IMR-90 (cell line): ENCODE measurements at regions not wholly inside any gene's neighbourhood (a gene's known extent, or its start where the extent isn't known, plus 50 kb on each side); places are given as distances from the start of the nearest gene placed in this dataset.

ENCODE experiments used
- ATAC-seq: fragments of 200-7000 bp; cut with Tn5 transposase; 2 replicates; pipeline ENCODE4 v1.9.1; 2020; ENCODE audit warnings: low read depth, mild to moderate bottlenecking, moderate library complexity
- BruUV-seq: library from RNA; stranded (reverse); fragments of 400-500 nt; replicated peaks from 2 replicates; lab custom pipeline; 2021; lab: Mats Ljungman, UMichigan
- CTCF ChIA-PET: fragments of 300-600 bp; formaldehyde crosslinking; extraction: SDS; loops from one replicate; lab custom pipeline; 2021; ENCODE audit warnings: antibody characterized with exemption; lab: Yijun Ruan, JAX
- POLR2A ChIA-PET: fragments of 300-600 bp; sonication (Branson Sonifier 250); formaldehyde crosslinking; loops from one replicate; lab custom pipeline; 2022; ENCODE audit warnings: antibody characterized with exemption; ENCODE audit not compliant: unreplicated experiment; lab: Charles Lee
- DNase-seq: peaks from one replicate; pipeline ENCODE4 v3.0.0; 2013
- H2AFZ ChIP-seq: replicated peaks from 2 replicates; pipeline ENCODE3; 2013; ENCODE audit warnings: low read length, mild to moderate bottlenecking; ENCODE audit not compliant: poor library complexity
- H2AK5ac ChIP-seq: 2 replicates; pipeline ENCODE4 v1.6.1; 2013; ENCODE audit warnings: low read depth, low read length, inconsistent platforms
- H2AK9ac ChIP-seq: replicated peaks from 2 replicates; pipeline ENCODE3; 2013; ENCODE audit warnings: mild to moderate bottlenecking, low read depth, low read length, moderate library complexity; ENCODE audit not compliant: poor library complexity
- H2BK120ac ChIP-seq: 2 replicates; pipeline ENCODE4 v1.6.1; 2013; ENCODE audit warnings: low read depth, low read length, inconsistent platforms
- H2BK15ac ChIP-seq: 3 replicates; pipeline ENCODE4 v1.6.1; 2013; ENCODE audit warnings: low read depth, low read length, inconsistent platforms
- H2BK20ac ChIP-seq: 2 replicates; pipeline ENCODE4 v1.6.1; 2013; ENCODE audit warnings: low read depth, mild to moderate bottlenecking, inconsistent platforms, low read length, moderate library complexity
- H2BK5ac ChIP-seq: 2 replicates; pipeline ENCODE4 v1.6.1; 2013; ENCODE audit warnings: mild to moderate bottlenecking, low read depth, low read length, inconsistent platforms; ENCODE audit not compliant: poor library complexity, severe bottlenecking
- H3K14ac ChIP-seq: replicated peaks from 2 replicates; pipeline ENCODE4 v1.6.1; 2013; ENCODE audit warnings: low read depth, low read length, inconsistent platforms
- H3K18ac ChIP-seq: 2 replicates; pipeline ENCODE4 v1.6.1; 2013; ENCODE audit warnings: low read depth, low read length, control low read depth
- H3K23ac ChIP-seq: 2 replicates; pipeline ENCODE4 v1.6.1; 2013; ENCODE audit warnings: low read depth, low read length, inconsistent platforms
- H3K27ac ChIP-seq: 2 replicates; pipeline ENCODE4 v1.5.1; 2013; ENCODE audit warnings: mild to moderate bottlenecking, control low read depth, low read length; ENCODE audit not compliant: insufficient read depth
- H3K27me3 ChIP-seq: 2 replicates; pipeline ENCODE4 v1.6.1; 2013; ENCODE audit warnings: low read length; ENCODE audit not compliant: control insufficient read depth, insufficient read depth
- H3K36me3 ChIP-seq: 2 replicates; pipeline ENCODE4 v1.6.1; 2013; ENCODE audit warnings: low read length, mixed read lengths; ENCODE audit not compliant: control insufficient read depth, insufficient read depth
- H3K4ac ChIP-seq: 2 replicates; pipeline ENCODE4 v1.6.1; 2013; ENCODE audit warnings: low read depth, low read length, inconsistent platforms
- H3K4me1 ChIP-seq: 2 replicates; pipeline ENCODE4 v1.6.1; 2013; ENCODE audit warnings: low read length, mixed read lengths; ENCODE audit not compliant: control insufficient read depth, insufficient read depth
- H3K4me2 ChIP-seq: 2 replicates; pipeline ENCODE4 v1.6.1; 2013; ENCODE audit warnings: low read depth, mild to moderate bottlenecking, control low read depth, low read length, moderate library complexity
- H3K4me3 ChIP-seq: 2 replicates; pipeline ENCODE4 v1.5.1; 2013; ENCODE audit warnings: low read depth, mild to moderate bottlenecking, control low read depth, low read length, moderate library complexity; ENCODE audit not compliant: insufficient read depth
- H3K56ac ChIP-seq: 2 replicates; pipeline ENCODE4 v1.6.1; 2013; ENCODE audit warnings: low read length, inconsistent platforms; ENCODE audit not compliant: insufficient read depth; ENCODE audit errors: extremely low read depth
- H3K79me1 ChIP-seq, 2 experiments: 2 replicates each; pipeline ENCODE4 v1.6.1; 2013; ENCODE audit warnings: low read length in 2 of 2, inconsistent platforms in 1 of 2, low read depth in 1 of 2
- H3K9ac ChIP-seq: 2 replicates; pipeline ENCODE4 v1.6.1; 2013; ENCODE audit warnings: low read depth, low read length, control low read depth
- H3K9me1 ChIP-seq: 2 replicates; pipeline ENCODE4 v1.6.1; 2013; ENCODE audit warnings: low read length, inconsistent platforms; ENCODE audit not compliant: insufficient read depth
- H3K9me3 ChIP-seq: 2 replicates; pipeline ENCODE4 v1.6.1; 2013; ENCODE audit warnings: low read length; ENCODE audit not compliant: control insufficient read depth, insufficient read depth
- H4K20me1 ChIP-seq: 2 replicates; pipeline ENCODE4 v1.6.1; 2013; ENCODE audit warnings: low read length, inconsistent platforms; ENCODE audit not compliant: insufficient read depth
- H4K5ac ChIP-seq: 2 replicates; pipeline ENCODE4 v1.6.1; 2013; ENCODE audit warnings: mild to moderate bottlenecking, low read depth, low read length, control low read depth
- H4K8ac ChIP-seq, 2 experiments: 2 replicates each; pipeline ENCODE4 v1.6.1; 2013; ENCODE audit warnings: low read depth in 2 of 2, low read length in 2 of 2, control low read depth in 1 of 2, inconsistent platforms in 1 of 2
- H4K91ac ChIP-seq: 2 replicates; pipeline ENCODE4 v1.6.1; 2013; ENCODE audit warnings: low read depth, low read length, inconsistent platforms; ENCODE audit not compliant: insufficient read depth
- BHLHE40 ChIP-seq: fragments of 150-350 bp; IDR thresholded peaks from 2 replicates; pipeline ENCODE4 v1.6.1; 2016; ENCODE audit warnings: mild to moderate bottlenecking, low read depth, low read length
- CEBPB ChIP-seq: IDR thresholded peaks from 2 replicates; pipeline ENCODE4 v1.6.1; 2012; ENCODE audit warnings: low read depth, low read length, improper control_type of control experiment
- CHD1 ChIP-seq: IDR thresholded peaks from 2 replicates; pipeline ENCODE4 v1.6.1; 2012; ENCODE audit warnings: low read depth, low read length, improper control_type of control experiment
- FOS ChIP-seq: fragments of 150-350 bp; IDR thresholded peaks from 2 replicates; pipeline ENCODE4 v1.6.1; 2016; ENCODE audit warnings: low read depth, low read length
- MAZ ChIP-seq: IDR thresholded peaks from 2 replicates; pipeline ENCODE4 v1.6.1; 2012; ENCODE audit warnings: low read depth, mild to moderate bottlenecking, low read length, improper control_type of control experiment, moderate library complexity, borderline replicate concordance
- MXI1 ChIP-seq: IDR thresholded peaks from 2 replicates; pipeline ENCODE4 v1.6.1; 2012; ENCODE audit warnings: low read depth, mild to moderate bottlenecking, low read length, moderate library complexity, borderline replicate concordance
- NFE2L2 ChIP-seq: fragments of 150-350 bp; IDR thresholded peaks from 2 replicates; pipeline ENCODE4 v1.6.1; 2016; ENCODE audit warnings: low read depth, mild to moderate bottlenecking, low read length
- POLR2A ChIP-seq: IDR thresholded peaks from 2 replicates; pipeline ENCODE4 v1.6.1; 2012; ENCODE audit warnings: mild to moderate bottlenecking, low read depth, low read length
- RAD21 ChIP-seq: IDR thresholded peaks from 2 replicates; pipeline ENCODE4 v1.6.1; 2012; ENCODE audit warnings: low read length, improper control_type of control experiment
- RCOR1 ChIP-seq: IDR thresholded peaks from 2 replicates; pipeline ENCODE4 v1.6.1; 2012; ENCODE audit warnings: mild to moderate bottlenecking, low read length, improper control_type of control experiment; ENCODE audit not compliant: insufficient replicate concordance
- SMC3 ChIP-seq: fragments of 150-350 bp; IDR thresholded peaks from 2 replicates; pipeline ENCODE4 v1.6.1; 2016; ENCODE audit warnings: low read depth, mild to moderate bottlenecking, antibody characterized with exemption, low read length, moderate library complexity
- whole genome bisulfite sequencing, 2 experiments: methylation state at CpG; one replicate each; pipeline versions ENCODE4 v1.1.5 to v1.1.7; 2013; ENCODE audit warnings: missing lambda C conversion rate in 2 of 2; ENCODE audit not compliant: insufficient read length in 1 of 2; ENCODE audit errors: extremely low coverage in 2 of 2; 5-methylcytosine and 5-hydroxymethylcytosine counted together
- dilution Hi-C: fragments of 300-500 bp; cut with HindIII; formaldehyde crosslinking; loops from one replicate; pipeline ENCODE4 v1.14.3; 2018; ENCODE audit warnings: low sequenced_read_pairs; ENCODE audit not compliant: unreplicated experiment
- in situ Hi-C: fragments of 300-500 bp; cut with MboI; formaldehyde crosslinking; loops from 3 replicates; pipeline ENCODE4 v1.14.3; 2019; ENCODE audit warnings: low sequenced_read_pairs, inconsistent platforms, mixed read lengths
- intact Hi-C: fragments of 100-400 bp; cut with micrococcal nuclease; formaldehyde crosslinking; loops from 2 replicates; pipeline ENCODE4 v1.10.0; 2022
- TF ChIP-seq, protein P1 (sequence below): conservative IDR thresholded peaks from 2 replicates; pipeline ENCODE4 v1.5.1; 2012; ENCODE audit warnings: mild to moderate bottlenecking, low read depth, low read length, improper control_type of control experiment
- TF ChIP-seq, protein P2 (sequence below): fragments of 150-350 bp; IDR thresholded peaks from 2 replicates; pipeline ENCODE4 v1.6.1; 2017; ENCODE audit warnings: mild to moderate bottlenecking, antibody characterized with exemption, low read length, low read depth
- TF ChIP-seq, protein P3 (sequence below): fragments of 150-350 bp; IDR thresholded peaks from 2 replicates; pipeline ENCODE4 v1.6.1; 2016; ENCODE audit warnings: low read depth, mild to moderate bottlenecking, low read length, moderate library complexity, borderline replicate concordance

GRCh38 chr4:110310795-110311194, 112.4 kb upstream of the ELOVL6 start:
- POLR2A ChIA-PET = no interaction called here
- no peak overlapping the region for H2BK15ac ChIP-seq
- intact Hi-C loops = no loop called here

More at GRCh38 chr4:110310795-110311194, 112.4 kb upstream of the ELOVL6 start:
- no TSS peak for BruUV-seq
- no peak overlapping the region for H3K4me2 ChIP-seq
- H3K36me3 ChIP-seq = no peaks in the 10 kb centered on the region
- no peaks in the 10 kb centered on the region for H3K9me1 ChIP-seq
- no peaks in the 10 kb centered on the region for H3K9me3 ChIP-seq
- H3K18ac ChIP-seq = no peak overlapping the region
- H3K14ac ChIP-seq = no peak overlapping the region
- no peak overlapping the region for H2BK120ac ChIP-seq
- no peak overlapping the region for H3K4ac ChIP-seq
- H3K27me3 ChIP-seq = peaks cover 2% of the 10 kb centered on the region; the same call in 1 of the 2 replicates
- H4K8ac ChIP-seq = no peak overlapping the region
- H2AFZ ChIP-seq = no peak overlapping the region
- H3K4me3 ChIP-seq = no peak overlapping the region
- CTCF ChIA-PET = no interaction called here
- no peak overlapping the region for H2BK5ac ChIP-seq
- in situ Hi-C loops = loop anchor here (25.0 kb wide), 2 partner anchors 202 to 298 kb away; no protein-coding TSS in a partner anchor
- no peak overlapping the region for H4K91ac ChIP-seq
- no peak overlapping the region for H2AK5ac ChIP-seq
- no peak overlapping the region for H4K5ac ChIP-seq
- no peak overlapping the region for H3K23ac ChIP-seq
- no peak overlapping the region for H2AK9ac ChIP-seq
- dilution Hi-C loops = no loop called here
- no peaks in the 10 kb centered on the region for H3K4me1 ChIP-seq
- H3K79me1 ChIP-seq = no peaks in the 10 kb centered on the region
- ATAC-seq = no peak
- WGBS, 2 experiments = no CpG with 5 or more reads among the region's 1 CpG
- no peak overlapping the region for H3K56ac ChIP-seq
- no peak for DNase-seq
- H3K27ac ChIP-seq = no peak overlapping the region
- H4K20me1 ChIP-seq = no peaks in the 10 kb centered on the region
- no peak overlapping the region for H2BK20ac ChIP-seq
- H3K9ac ChIP-seq = no peak overlapping the region
- TF ChIP-seq POLR2A (no peak), RCOR1 (no peak), SMC3 (no peak), NFE2L2 (no peak), CEBPB (no peak), BHLHE40 (no peak), MXI1 (no peak), RAD21 (no peak), CHD1 (no peak), FOS (no peak), MAZ (no peak)
- TF ChIP-seq, protein P1, sequence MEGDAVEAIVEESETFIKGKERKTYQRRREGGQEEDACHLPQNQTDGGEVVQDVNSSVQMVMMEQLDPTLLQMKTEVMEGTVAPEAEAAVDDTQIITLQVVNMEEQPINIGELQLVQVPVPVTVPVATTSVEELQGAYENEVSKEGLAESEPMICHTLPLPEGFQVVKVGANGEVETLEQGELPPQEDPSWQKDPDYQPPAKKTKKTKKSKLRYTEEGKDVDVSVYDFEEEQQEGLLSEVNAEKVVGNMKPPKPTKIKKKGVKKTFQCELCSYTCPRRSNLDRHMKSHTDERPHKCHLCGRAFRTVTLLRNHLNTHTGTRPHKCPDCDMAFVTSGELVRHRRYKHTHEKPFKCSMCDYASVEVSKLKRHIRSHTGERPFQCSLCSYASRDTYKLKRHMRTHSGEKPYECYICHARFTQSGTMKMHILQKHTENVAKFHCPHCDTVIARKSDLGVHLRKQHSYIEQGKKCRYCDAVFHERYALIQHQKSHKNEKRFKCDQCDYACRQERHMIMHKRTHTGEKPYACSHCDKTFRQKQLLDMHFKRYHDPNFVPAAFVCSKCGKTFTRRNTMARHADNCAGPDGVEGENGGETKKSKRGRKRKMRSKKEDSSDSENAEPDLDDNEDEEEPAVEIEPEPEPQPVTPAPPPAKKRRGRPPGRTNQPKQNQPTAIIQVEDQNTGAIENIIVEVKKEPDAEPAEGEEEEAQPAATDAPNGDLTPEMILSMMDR = no peak
- TF ChIP-seq, protein P2, sequence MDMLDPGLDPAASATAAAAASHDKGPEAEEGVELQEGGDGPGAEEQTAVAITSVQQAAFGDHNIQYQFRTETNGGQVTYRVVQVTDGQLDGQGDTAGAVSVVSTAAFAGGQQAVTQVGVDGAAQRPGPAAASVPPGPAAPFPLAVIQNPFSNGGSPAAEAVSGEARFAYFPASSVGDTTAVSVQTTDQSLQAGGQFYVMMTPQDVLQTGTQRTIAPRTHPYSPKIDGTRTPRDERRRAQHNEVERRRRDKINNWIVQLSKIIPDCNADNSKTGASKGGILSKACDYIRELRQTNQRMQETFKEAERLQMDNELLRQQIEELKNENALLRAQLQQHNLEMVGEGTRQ = no peak
- TF ChIP-seq, protein P3, sequence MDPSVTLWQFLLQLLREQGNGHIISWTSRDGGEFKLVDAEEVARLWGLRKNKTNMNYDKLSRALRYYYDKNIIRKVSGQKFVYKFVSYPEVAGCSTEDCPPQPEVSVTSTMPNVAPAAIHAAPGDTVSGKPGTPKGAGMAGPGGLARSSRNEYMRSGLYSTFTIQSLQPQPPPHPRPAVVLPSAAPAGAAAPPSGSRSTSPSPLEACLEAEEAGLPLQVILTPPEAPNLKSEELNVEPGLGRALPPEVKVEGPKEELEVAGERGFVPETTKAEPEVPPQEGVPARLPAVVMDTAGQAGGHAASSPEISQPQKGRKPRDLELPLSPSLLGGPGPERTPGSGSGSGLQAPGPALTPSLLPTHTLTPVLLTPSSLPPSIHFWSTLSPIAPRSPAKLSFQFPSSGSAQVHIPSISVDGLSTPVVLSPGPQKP = no peak
